GM19463 (cell line): ENCODE measurements at regions not wholly inside any gene's neighbourhood (a gene's known extent, or its start where the extent isn't known, plus 50 kb on each side); places are given as distances from the start of the nearest gene placed in this dataset.

ENCODE experiments used
- ATAC-seq: cut with Tn5 transposase; IDR thresholded peaks from one replicate; pipeline ENCODE4 v1.9.1; 2021; ENCODE audit warnings: mild to moderate bottlenecking, moderate library complexity; ENCODE audit not compliant: unreplicated experiment

GRCh38 chr4:123919576-123920098, 523.0 kb downstream of the SPRY1 start:
- ATAC-seq, result no peak

- ATAC-seq, result no peak
Observed at GRCh38 chr4:123921339-123921738, 524.7 kb downstream of the SPRY1 start.

- no peak for ATAC-seq
Observed at GRCh38 chr4:123922847-123923246, 526.3 kb downstream of the SPRY1 start.

- ATAC-seq, result no peak
Observed at GRCh38 chr4:123924536-123924935, 527.9 kb downstream of the SPRY1 start.

GRCh38 chr4:123929565-123929964, 533.0 kb downstream of the SPRY1 start:
- ATAC-seq, result no peak

- no peak for ATAC-seq
Observed at GRCh38 chr4:123930996-123931395, 534.4 kb downstream of the SPRY1 start.

GRCh38 chr4:123934096-123934495, 537.5 kb downstream of the SPRY1 start:
- no peak for ATAC-seq

- no peak for ATAC-seq
Observed at GRCh38 chr4:123936621-123937043, 540.0 kb downstream of the SPRY1 start.

GRCh38 chr4:123937581-123937980, 541.0 kb downstream of the SPRY1 start:
- no peak for ATAC-seq

- ATAC-seq, result no peak
Observed at GRCh38 chr4:123939621-123940020, 543.0 kb downstream of the SPRY1 start.

GRCh38 chr4:123940604-123941003, 544.0 kb downstream of the SPRY1 start:
- no peak for ATAC-seq

GRCh38 chr4:123941306-123941705, 544.7 kb downstream of the SPRY1 start:
- ATAC-seq, result no peak

GRCh38 chr4:123943976-123944375, 547.4 kb downstream of the SPRY1 start:
- ATAC-seq, result no peak

GRCh38 chr4:123945301-123945700, 548.7 kb downstream of the SPRY1 start:
- ATAC-seq, result no peak

- no peak for ATAC-seq
Observed at GRCh38 chr4:123950530-123950929, 553.9 kb downstream of the SPRY1 start.

- no peak for ATAC-seq
Observed at GRCh38 chr4:123952530-123953274, 556.1 kb downstream of the SPRY1 start.

GRCh38 chr4:123953566-123953965, 557.0 kb downstream of the SPRY1 start:
- no peak for ATAC-seq

- ATAC-seq, result no peak
Observed at GRCh38 chr4:123954220-123954619, 557.6 kb downstream of the SPRY1 start.

- ATAC-seq, result no peak
Observed at GRCh38 chr4:123955167-123955800, 558.7 kb downstream of the SPRY1 start.

GRCh38 chr4:123956204-123956603, 559.6 kb downstream of the SPRY1 start:
- no peak for ATAC-seq

- no peak for ATAC-seq
Observed at GRCh38 chr4:123966990-123967769, 570.6 kb downstream of the SPRY1 start.

GRCh38 chr4:123972031-123972430, 575.4 kb downstream of the SPRY1 start:
- ATAC-seq, result no peak
